GM21515 (cell line): ENCODE measurements at regions not wholly inside any gene's neighbourhood (a gene's known extent, or its start where the extent isn't known, plus 50 kb on each side); places are given as distances from the start of the nearest gene placed in this dataset.

Source experiments
- ATAC-seq: cut with Tn5 transposase; IDR thresholded peaks from one replicate; pipeline ENCODE4 v1.9.1; 2021; ENCODE audit not compliant: unreplicated experiment

- no peak for ATAC-seq
These were observed 189.0 kb upstream of the FGGY start for GRCh38 chr1:59107916-59108315.

GRCh38 chr1:59108481-59109317 lies 188.2 kb upstream of the FGGY start:
- no peak for ATAC-seq

GRCh38 chr1:59110271-59110670 lies 186.6 kb upstream of the FGGY start:
- ATAC-seq, result no peak

- no peak for ATAC-seq
These were observed 182.9 kb upstream of the FGGY start for GRCh38 chr1:59113876-59114457.

- ATAC-seq, result no peak
These were observed 181.0 kb upstream of the FGGY start for GRCh38 chr1:59115865-59116264.

GRCh38 chr1:59116920-59117542 lies 179.9 kb upstream of the FGGY start:
- ATAC-seq, result no peak

GRCh38 chr1:59122527-59122926 lies 174.4 kb upstream of the FGGY start:
- no peak for ATAC-seq

- ATAC-seq, result no peak
These were observed 173.7 kb upstream of the FGGY start for GRCh38 chr1:59123081-59123681.

GRCh38 chr1:59124166-59124565 lies 172.7 kb upstream of the FGGY start:
- ATAC-seq, result no peak

- ATAC-seq, result no peak
These were observed 171.7 kb upstream of the FGGY start for GRCh38 chr1:59125154-59125553.

- no peak for ATAC-seq
These were observed 171.1 kb upstream of the FGGY start for GRCh38 chr1:59125676-59126320.

- ATAC-seq, result no peak
These were observed 170.5 kb upstream of the FGGY start for GRCh38 chr1:59126366-59126765.

GRCh38 chr1:59128239-59128736 lies 168.6 kb upstream of the FGGY start:
- no peak for ATAC-seq

- no peak for ATAC-seq
These were observed 168.1 kb upstream of the FGGY start for GRCh38 chr1:59128784-59129227.

- ATAC-seq, result no peak
These were observed 164.6 kb upstream of the FGGY start for GRCh38 chr1:59132295-59132694.

GRCh38 chr1:59133997-59134396 lies 162.9 kb upstream of the FGGY start:
- no peak for ATAC-seq

- no peak for ATAC-seq
These were observed 161.1 kb upstream of the FGGY start for GRCh38 chr1:59135761-59136255.

- ATAC-seq, result no peak
These were observed 160.2 kb upstream of the FGGY start for GRCh38 chr1:59136541-59137275.

- ATAC-seq, result no peak
These were observed 159.6 kb upstream of the FGGY start for GRCh38 chr1:59137276-59137615.

GRCh38 chr1:59137968-59138367 lies 158.9 kb upstream of the FGGY start:
- ATAC-seq, result no peak
